ENCODE measurements at regions not wholly inside any gene's neighbourhood (a gene's known extent, or its start where the extent isn't known, plus 50 kb on each side); places are given as distances from the start of the nearest gene placed in this dataset.

DNA sequence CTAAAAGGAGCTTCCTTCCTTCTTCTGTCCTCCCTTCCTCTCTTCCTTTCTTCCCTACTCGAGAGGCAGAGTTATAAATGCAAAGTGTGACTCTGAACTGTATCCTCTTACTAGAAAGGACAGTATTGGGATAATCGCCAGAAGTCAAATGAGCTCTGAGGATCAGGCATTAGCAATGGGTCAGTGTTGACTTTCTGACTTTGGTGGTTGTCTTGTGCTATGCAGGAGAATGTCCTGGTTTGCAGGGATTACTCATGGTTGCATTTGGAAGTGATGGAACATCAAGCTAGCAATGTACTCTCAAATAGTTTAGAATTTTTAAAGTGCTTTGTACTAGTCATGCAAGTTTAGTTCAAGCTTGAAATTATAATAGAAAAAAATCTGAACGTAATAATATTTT is 115.6 kb downstream of the TXNL1 start:
- no peak overlapping the region for H2AFZ ChIP-seq (ENCODE audit: insufficient read depth, low read depth, low read length, poor library complexity, severe bottlenecking)
- TF ChIP-seq, protein P1, sequence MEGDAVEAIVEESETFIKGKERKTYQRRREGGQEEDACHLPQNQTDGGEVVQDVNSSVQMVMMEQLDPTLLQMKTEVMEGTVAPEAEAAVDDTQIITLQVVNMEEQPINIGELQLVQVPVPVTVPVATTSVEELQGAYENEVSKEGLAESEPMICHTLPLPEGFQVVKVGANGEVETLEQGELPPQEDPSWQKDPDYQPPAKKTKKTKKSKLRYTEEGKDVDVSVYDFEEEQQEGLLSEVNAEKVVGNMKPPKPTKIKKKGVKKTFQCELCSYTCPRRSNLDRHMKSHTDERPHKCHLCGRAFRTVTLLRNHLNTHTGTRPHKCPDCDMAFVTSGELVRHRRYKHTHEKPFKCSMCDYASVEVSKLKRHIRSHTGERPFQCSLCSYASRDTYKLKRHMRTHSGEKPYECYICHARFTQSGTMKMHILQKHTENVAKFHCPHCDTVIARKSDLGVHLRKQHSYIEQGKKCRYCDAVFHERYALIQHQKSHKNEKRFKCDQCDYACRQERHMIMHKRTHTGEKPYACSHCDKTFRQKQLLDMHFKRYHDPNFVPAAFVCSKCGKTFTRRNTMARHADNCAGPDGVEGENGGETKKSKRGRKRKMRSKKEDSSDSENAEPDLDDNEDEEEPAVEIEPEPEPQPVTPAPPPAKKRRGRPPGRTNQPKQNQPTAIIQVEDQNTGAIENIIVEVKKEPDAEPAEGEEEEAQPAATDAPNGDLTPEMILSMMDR (IDR thresholded peaks at IDR 0.05): no peak
- intact Hi-C loops (cut with micrococcal nuclease): no loop called here
- H3K4me1 ChIP-seq (ENCODE audit: control insufficient read depth in 1 of 2, insufficient read depth in 2 of 2, low read length in 2 of 2): no peaks in the 10 kb centered on the region
- Mint-ChIP-seq H3K27ac (no peak overlapping the region), H3K27me3 (ENCODE audit: low read depth in 3 of 3) (no peaks in the 10 kb centered on the region), H3K36me3 (no peaks in the 10 kb centered on the region), H3K4me3 (no peak overlapping the region), H3K4me1 (no peaks in the 10 kb centered on the region), H3K9me3 (peaks cover 14 to 34% (median 16%) of the 10 kb centered on the region in 7 donors)
- no peak overlapping the region for H3K9ac ChIP-seq (ENCODE audit: insufficient read depth, low read length, poor library complexity, severe bottlenecking)
- H3K79me2 ChIP-seq (ENCODE audit: insufficient read depth, low read length): no peaks in the 10 kb centered on the region
- DNase-seq: no peak
- H3K9me3 ChIP-seq (replicated peaks in 1 of 2; ENCODE audit: control insufficient read depth in 1 of 2, insufficient read depth in 1 of 2, low read length in 2 of 2): peaks cover 0 to 14% of the 10 kb centered on the region in 2 donors
- H3K4me2 ChIP-seq (replicated peaks; ENCODE audit: extremely low read depth, low read length, poor library complexity, severe bottlenecking): no peak overlapping the region
- 100% methylated on average over 1 of the region's 3 CpGs for WGBS (ENCODE audit: insufficient coverage)
- H4K20me1 ChIP-seq (ENCODE audit: insufficient read depth, low read length): no peaks in the 10 kb centered on the region
- H3K4me3 ChIP-seq (replicated peaks in 1 of 3; ENCODE audit: low read depth in 2 of 3, low read length in 3 of 3): no peak overlapping the region
- no peaks in the 10 kb centered on the region for H3K36me3 ChIP-seq (replicated peaks in 1 of 2; ENCODE audit: control insufficient read depth in 1 of 2, insufficient read depth in 2 of 2, low read length in 2 of 2)
- no peaks in the 10 kb centered on the region for H3K27me3 ChIP-seq (ENCODE audit: control insufficient read depth in 2 of 2, insufficient read depth in 2 of 2, low read length in 2 of 2)
- no peak overlapping the region for H3K27ac ChIP-seq (ENCODE audit: low read depth in 1 of 2, low read length in 2 of 2)

DNA sequence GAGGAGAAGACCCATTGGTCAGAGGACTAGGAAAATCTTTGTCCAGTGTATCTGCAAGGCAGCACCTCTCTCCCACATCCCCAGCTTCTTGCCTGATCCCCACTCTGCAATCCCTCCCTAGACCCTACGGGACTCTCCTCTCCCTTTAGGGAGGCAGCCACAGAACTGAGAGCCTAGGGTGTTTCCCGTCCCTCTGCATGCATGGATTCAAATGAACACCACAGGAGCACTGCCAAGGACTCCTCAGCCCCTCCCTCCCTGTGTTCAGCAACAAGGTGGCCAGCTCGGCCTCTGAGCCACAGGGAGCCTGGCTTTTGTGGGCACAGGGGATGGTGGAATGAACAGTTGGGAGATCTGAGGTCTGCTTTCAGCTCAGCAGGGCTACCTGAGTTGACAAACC is 117.1 kb downstream of the TXNL1 start:
- peaks cover 0 to 14% of the 10 kb centered on the region in 2 donors for H3K9me3 ChIP-seq (replicated peaks in 1 of 2; ENCODE audit: control insufficient read depth in 1 of 2, insufficient read depth in 1 of 2, low read length in 2 of 2)
- H3K4me3 ChIP-seq (replicated peaks in 1 of 3; ENCODE audit: low read depth in 2 of 3, low read length in 3 of 3): no peak overlapping the region
- H3K4me2 ChIP-seq (replicated peaks; ENCODE audit: extremely low read depth, low read length, poor library complexity, severe bottlenecking): no peak overlapping the region
- H3K9ac ChIP-seq (ENCODE audit: insufficient read depth, low read length, poor library complexity, severe bottlenecking): no peak overlapping the region
- peaks cover 8 to 32% (median 12%) of the 10 kb centered on the region in 7 donors for H3K9me3 Mint-ChIP-seq
- no peaks in the 10 kb centered on the region for H3K36me3 Mint-ChIP-seq
- H2AFZ ChIP-seq (ENCODE audit: insufficient read depth, low read depth, low read length, poor library complexity, severe bottlenecking): no peak overlapping the region
- no peaks in the 10 kb centered on the region for H3K4me1 ChIP-seq (ENCODE audit: control insufficient read depth in 1 of 2, insufficient read depth in 2 of 2, low read length in 2 of 2)
- DNase-seq: no peak
- no peaks in the 10 kb centered on the region for H3K36me3 ChIP-seq (replicated peaks in 1 of 2; ENCODE audit: control insufficient read depth in 1 of 2, insufficient read depth in 2 of 2, low read length in 2 of 2)
- H3K79me2 ChIP-seq (ENCODE audit: insufficient read depth, low read length): no peaks in the 10 kb centered on the region
- no peak overlapping the region for H3K27ac Mint-ChIP-seq
- H4K20me1 ChIP-seq (ENCODE audit: insufficient read depth, low read length): no peaks in the 10 kb centered on the region
- no peaks in the 10 kb centered on the region for H3K4me1 Mint-ChIP-seq
- H3K4me3 Mint-ChIP-seq: no peak overlapping the region
- H3K27me3 Mint-ChIP-seq (ENCODE audit: low read depth in 3 of 3): no peaks in the 10 kb centered on the region
- 100% methylated on average over 2 of the region's 3 CpGs for WGBS (ENCODE audit: insufficient coverage)
- no peak overlapping the region for H3K27ac ChIP-seq (ENCODE audit: low read depth in 1 of 2, low read length in 2 of 2)
- TF ChIP-seq, protein P1 (IDR thresholded peaks at IDR 0.05): no peak
- H3K27me3 ChIP-seq (ENCODE audit: control insufficient read depth in 2 of 2, insufficient read depth in 2 of 2, low read length in 2 of 2): no peaks in the 10 kb centered on the region
- intact Hi-C loops (cut with micrococcal nuclease): no loop called here
